HG03135 (cell line): ENCODE measurements at regions not wholly inside any gene's neighbourhood (a gene's known extent, or its start where the extent isn't known, plus 50 kb on each side); places are given as distances from the start of the nearest gene placed in this dataset.

Experiments
- ATAC-seq: cut with Tn5 transposase; IDR thresholded peaks from one replicate; pipeline ENCODE4 v1.9.1; 2021; ENCODE audit warnings: mild to moderate bottlenecking, moderate library complexity; ENCODE audit not compliant: unreplicated experiment

GRCh38 chr10:31614611-31615010, 295.6 kb downstream of the ZEB1 start:
- ATAC-seq = no peak

DNA sequence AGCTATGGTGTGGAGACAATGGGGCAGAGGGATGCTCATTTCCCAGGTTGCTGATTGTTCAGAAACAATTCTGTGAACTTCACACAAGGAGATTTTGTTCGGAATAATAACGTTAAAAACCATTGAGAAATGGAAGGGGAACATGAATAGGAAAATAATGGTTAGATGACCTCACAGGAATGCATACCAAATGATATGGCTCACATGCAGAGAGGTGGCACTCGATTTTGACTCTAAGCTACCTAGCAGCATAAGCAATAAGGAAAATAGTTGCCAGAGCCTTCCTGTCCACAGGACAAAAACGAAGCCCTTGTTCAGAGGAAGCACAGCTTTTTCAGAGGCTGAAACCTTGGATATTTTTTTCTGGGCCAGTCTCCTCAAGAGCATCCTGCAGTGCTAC, 293.1 kb downstream of the ZEB1 start:
- no peak for ATAC-seq

- no peak for ATAC-seq
These were observed 292.1 kb downstream of the ZEB1 start for GRCh38 chr10:31611161-31611560.

DNA sequence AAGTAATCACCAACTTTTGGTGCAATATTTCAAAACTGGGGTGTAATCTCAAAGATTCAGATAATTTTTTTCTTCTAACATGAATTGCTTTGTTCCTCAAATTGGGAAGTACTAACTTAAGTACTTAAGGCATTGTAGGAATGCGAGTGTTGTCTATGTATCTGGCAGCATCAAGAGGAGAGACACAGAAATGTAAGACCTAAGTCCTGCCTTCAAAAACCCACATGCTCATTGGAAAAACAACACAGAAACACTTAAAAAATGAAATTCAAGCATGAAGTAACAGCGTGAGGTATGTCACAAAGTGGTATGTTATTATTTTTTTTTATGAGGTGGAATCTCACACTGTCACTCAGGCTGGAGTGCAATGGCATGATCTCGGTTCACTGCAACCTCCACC, 288.5 kb downstream of the ZEB1 start:
- no peak for ATAC-seq

- no peak for ATAC-seq
These were observed 287.8 kb downstream of the ZEB1 start for GRCh38 chr10:31606841-31607240.

DNA sequence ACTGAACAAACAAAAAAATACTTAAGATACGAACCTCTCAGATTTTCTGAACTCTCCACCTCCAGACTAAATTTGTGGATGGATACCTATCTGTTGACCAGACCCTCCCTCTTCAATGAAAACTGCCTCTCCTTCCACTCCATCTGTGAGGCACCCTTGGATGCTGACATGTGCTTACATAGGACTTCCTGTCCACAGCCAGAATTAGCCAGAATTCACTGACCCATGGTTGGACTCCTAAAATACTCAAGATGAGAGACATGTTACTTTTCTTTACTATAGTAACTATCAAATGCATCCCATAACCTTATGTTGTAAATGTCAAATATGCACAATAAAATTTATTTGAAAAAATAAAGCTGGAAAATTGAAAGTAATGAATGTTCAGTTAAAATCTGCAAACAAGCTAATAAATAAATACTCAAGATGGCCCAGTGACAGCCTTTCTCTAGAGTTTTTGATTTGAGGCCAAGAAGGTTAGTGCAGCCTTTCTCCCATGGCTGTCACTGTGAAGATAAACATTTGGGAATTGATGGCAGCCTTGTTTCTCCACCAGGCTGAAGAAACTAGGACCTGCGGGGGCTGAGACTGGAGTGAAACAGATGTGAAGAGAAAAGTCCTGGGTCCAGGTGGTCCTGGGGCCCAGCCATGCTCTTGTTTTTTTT, 287.0 kb downstream of the ZEB1 start:
- ATAC-seq = no peak

GRCh38 chr10:31605426-31605825, 286.4 kb downstream of the ZEB1 start:
- no peak for ATAC-seq

- ATAC-seq = no peak
These were observed 285.7 kb downstream of the ZEB1 start for GRCh38 chr10:31604646-31605170.

GRCh38 chr10:31604096-31604495, 285.1 kb downstream of the ZEB1 start:
- ATAC-seq = no peak

DNA sequence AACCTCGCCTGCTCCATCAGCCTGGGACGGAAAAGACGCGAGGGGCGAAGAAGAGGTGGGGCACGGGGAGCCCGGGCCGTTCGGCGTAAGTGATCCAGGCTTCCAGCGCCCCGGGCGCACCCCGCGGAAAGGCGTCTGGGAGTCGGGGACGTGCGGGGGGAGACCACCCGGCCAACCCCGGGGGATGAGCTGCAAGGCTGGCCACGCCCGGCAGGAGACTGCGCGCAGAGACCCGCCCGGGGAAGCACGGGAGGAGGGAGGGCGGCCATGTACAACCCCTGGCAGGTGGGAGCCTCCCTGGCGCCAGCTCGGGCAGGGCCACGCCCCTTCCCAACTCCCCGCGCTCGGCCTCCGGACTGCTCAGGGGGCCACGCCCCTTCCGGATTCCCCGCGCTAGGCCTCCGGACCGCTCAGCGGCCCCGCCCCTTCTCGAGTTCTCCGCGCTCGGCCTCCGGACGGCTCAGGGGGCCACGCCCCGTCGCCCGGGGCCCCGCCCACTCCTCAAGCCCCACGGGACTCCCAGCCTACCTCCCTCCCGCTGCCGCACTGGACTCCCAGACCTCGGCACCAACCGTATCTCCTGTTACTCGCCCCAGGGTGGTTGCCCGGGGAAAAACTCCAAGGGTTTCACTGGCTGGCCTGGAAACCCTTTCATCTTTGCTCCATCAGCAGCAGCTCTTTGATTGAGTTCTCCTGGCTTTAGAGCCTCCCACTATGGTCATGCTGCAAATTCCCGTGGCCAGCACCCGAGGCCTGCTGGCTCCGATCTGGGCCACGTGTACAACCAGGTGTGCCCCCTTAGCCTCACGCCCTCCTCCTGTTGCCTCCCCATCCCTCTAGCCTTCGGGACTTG, 284.4 kb downstream of the ZEB1 start:
- ATAC-seq = peak; percentile 99

DNA sequence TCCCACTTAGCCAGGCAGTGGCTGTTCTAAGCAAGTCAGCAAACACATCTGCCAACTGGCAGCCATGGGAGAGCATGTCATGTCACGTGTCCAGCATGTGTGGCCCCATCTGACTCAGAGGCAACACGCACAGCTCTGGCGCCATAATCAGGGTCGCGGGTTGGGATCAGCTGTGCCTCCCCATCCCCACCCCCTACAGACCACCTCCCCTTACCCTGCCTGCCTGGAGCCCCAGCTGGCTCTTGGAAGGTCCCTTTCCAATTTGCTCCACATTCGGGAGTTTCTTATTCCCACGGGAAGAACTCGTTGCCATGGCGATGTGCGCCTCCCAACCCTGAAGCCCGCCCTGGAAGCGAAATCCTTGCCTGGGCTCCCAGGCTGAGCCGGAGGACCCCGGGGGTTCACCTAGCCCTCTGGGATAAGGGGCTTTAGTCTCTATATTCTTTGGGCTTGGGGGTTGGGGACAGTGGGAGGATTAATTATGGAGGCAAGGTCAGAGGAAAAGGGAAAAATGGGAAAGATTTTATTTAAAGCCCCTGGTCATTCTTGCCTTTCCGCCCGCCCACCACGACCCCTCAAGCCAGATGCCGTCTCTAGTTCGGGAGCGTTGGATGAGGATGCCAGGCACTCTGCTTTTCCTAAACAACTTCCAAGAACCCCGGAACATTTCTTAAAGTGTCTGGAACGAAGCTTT, 283.7 kb downstream of the ZEB1 start:
- ATAC-seq = no peak

GRCh38 chr10:31601136-31601535, 282.1 kb downstream of the ZEB1 start:
- no peak for ATAC-seq

GRCh38 chr10:31599626-31600504, 280.8 kb downstream of the ZEB1 start:
- no peak for ATAC-seq

GRCh38 chr10:31596765-31597164, 277.7 kb downstream of the ZEB1 start:
- no peak for ATAC-seq

DNA sequence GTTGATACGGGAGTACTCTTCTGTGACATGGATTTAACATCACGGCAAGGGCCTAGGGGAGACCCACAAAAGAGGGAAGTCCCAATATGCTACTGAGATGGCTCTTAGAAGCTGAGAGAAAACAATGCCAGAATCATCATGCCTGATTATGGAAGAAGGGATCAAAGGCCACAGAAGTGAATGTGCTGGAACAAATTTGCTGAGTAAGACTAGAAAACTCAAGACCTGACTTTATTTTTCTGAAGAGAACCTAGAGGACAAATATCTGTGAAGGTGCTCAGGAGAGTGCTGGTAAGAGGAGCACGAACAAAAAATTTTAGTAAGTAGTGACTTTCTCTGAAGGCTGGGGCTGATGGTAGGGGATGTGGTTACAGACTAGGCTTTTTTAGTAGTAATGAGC, 277.0 kb downstream of the ZEB1 start:
- no peak for ATAC-seq

DNA sequence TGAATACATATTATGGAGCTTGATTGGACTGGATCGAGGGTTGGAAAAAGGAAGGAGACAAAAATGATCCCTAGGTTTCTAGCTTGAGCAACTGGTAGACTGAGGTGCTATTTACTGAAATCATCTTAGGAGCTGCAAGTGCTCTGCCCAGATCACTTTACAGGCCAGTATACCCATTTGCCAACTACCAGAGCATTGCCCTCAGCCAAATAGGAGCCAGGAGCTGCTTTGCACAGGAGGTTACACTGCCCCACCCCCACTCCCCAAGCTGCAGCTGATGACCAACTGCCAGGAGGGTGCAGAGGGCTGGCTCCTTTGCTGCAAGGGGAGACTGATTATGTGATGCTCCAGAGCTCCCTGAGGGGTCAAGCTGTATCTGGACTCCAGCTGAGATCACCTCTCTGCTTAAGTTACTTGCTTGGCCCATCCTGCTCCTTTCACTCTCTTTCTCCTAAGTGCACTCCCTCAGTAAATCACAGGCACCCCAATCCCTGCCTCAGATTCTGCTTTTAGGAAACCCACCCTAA, 275.4 kb downstream of the ZEB1 start:
- ATAC-seq = no peak

DNA sequence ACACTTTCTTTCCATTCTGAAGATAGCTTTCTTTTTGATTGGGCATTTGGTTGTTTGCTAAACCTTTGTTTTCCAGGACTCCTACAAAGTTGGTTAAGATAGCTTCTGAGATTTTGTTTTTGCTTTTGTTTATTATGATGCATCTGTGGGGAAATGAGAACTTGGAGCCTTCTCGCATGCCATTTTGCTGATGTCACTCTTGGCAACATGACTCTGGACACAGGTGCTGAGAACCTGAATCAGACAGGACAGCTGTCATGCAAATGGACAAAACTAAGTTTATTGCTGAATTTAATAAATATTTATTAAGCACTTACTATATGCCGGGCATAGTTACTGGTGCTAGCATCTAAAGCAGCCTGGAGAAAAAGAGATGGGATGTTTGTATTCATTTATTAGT, 274.1 kb downstream of the ZEB1 start:
- no peak for ATAC-seq

DNA sequence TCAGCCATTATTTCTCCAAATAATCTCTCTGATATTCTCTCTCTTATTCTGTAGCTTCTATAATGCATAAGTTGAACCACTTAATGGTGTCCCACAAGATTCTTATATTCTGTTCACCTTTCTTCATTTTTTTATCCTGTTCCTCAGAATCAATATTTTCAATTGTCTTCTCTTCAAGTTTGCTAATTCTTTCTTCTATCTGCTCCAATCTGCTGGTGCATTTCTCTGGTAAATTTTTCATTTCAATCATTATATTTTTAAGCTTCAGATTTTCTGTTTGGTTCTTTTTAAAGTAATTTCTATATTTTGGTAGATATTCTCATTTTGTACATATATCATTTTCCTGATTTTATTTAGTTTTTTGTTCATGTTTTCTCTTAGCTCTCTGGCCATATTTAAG, 272.6 kb downstream of the ZEB1 start:
- no peak for ATAC-seq

- ATAC-seq = no peak
These were observed 271.2 kb downstream of the ZEB1 start for GRCh38 chr10:31590023-31590800.

DNA sequence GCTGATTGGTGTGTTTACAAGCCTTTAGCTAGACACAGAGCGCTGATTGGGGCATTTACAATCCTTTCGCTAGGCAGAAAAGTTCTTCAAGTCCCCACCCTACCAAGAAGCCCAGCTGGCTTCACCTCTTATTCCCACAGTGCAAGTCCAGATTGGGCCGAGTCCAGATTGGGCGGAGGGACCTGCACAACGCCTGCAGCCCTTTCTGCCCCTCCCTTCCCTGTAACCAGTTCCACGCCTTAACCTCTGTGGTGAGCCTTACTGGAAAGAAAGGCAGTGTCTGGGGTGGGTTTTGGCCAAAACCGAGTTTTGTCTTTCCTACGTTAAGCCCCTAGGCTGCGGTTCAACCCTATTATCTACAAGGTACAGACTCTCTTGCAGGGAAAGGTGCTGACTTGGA, 268.7 kb downstream of the ZEB1 start:
- ATAC-seq = no peak
